ENCODE measurements at regions not wholly inside any gene's neighbourhood (a gene's known extent, or its start where the extent isn't known, plus 50 kb on each side); places are given as distances from the start of the nearest gene placed in this dataset.

GRCh38 chr10:10233229-10233628, 784.4 kb upstream of the CELF2 start:
- H3K27ac ChIP-seq = no peak overlapping the region
- TF ChIP-seq CTCF (conservative IDR thresholded peaks at IDR 0.05; ENCODE audit: low read depth) = peak; percentile 32
- CTCF ChIA-PET = no interaction called here
- POLR2A ChIA-PET (ENCODE audit: low non-redundant PET) = no interaction called here
- DNase-seq (ENCODE audit: low spot score) = no peak

GRCh38 chr10:10235003-10235402, 782.7 kb upstream of the CELF2 start:
- ChIA-PET CTCF (no interaction called here), POLR2A (ENCODE audit: low non-redundant PET) (no interaction called here)
- no peak for TF ChIP-seq CTCF (conservative IDR thresholded peaks at IDR 0.05; ENCODE audit: low read depth)

GRCh38 chr10:10247585-10247984, 770.1 kb upstream of the CELF2 start:
- H3K27ac ChIP-seq = no peak overlapping the region
- ChIA-PET POLR2A (ENCODE audit: low non-redundant PET) (no interaction called here), CTCF (no interaction called here)
- DNase-seq (ENCODE audit: low spot score) = no peak
- TF ChIP-seq CTCF (conservative IDR thresholded peaks at IDR 0.05; ENCODE audit: low read depth) = no peak

More at GRCh38 chr10:10235003-10235402, 782.7 kb upstream of the CELF2 start:
- H3K27ac ChIP-seq = no peak overlapping the region
- DNase-seq (ENCODE audit: low spot score) = peak; percentile 0

- POLR2A ChIA-PET (ENCODE audit: low non-redundant PET) = interaction anchor here (0.6 kb wide), 1 partner anchor 1183 kb away, joined by 3 read pairs; no protein-coding TSS in a partner anchor
- H3K27ac ChIP-seq = no peak overlapping the region
- no peak for TF ChIP-seq CTCF (conservative IDR thresholded peaks at IDR 0.05; ENCODE audit: low read depth)
- CTCF ChIA-PET = interaction anchor here (0.6 kb wide), 1 partner anchor 54 kb away, joined by 4 read pairs; no protein-coding TSS in a partner anchor
- no peak for DNase-seq (ENCODE audit: low spot score)
These were observed 760.8 kb upstream of the CELF2 start for GRCh38 chr10:10256860-10257259.

GRCh38 chr10:10259013-10259412, 758.7 kb upstream of the CELF2 start:
- no peak for TF ChIP-seq CTCF (conservative IDR thresholded peaks at IDR 0.05; ENCODE audit: low read depth)
- no peak for DNase-seq (ENCODE audit: low spot score)
- CTCF ChIA-PET = no interaction called here

GRCh38 chr10:10270126-10271050, 747.3 kb upstream of the CELF2 start:
- no peak overlapping the region for H3K27ac ChIP-seq
- DNase-seq (ENCODE audit: low spot score) = no peak
- TF ChIP-seq CTCF (conservative IDR thresholded peaks at IDR 0.05; ENCODE audit: low read depth) = no peak
- POLR2A ChIA-PET (ENCODE audit: low non-redundant PET) = no interaction called here
- CTCF ChIA-PET = interaction anchor here (0.7 kb wide), 1 partner anchor 74 kb away, joined by 10 read pairs; no protein-coding TSS in a partner anchor

More at GRCh38 chr10:10259013-10259412, 758.7 kb upstream of the CELF2 start:
- H3K27ac ChIP-seq = no peak overlapping the region
- POLR2A ChIA-PET (ENCODE audit: low non-redundant PET) = no interaction called here

All from RWPE1 (cell line).